T-helper 1 cell treated with Interleukin-12 subunit alpha and Interleukin-12 subunit beta and Interleukin-4 antibody, amounts not matched to agents 30 μg/mL and 1 μg/mL, for 36 hours (primary cell): ENCODE measurements at regions not wholly inside any gene's neighbourhood (a gene's known extent, or its start where the extent isn't known, plus 50 kb on each side); places are given as distances from the start of the nearest gene placed in this dataset.

ENCODE experiments used
- H3K27ac Mint-ChIP-seq: one replicate; pipeline ENCODE4 v1.8.0; 2021; ENCODE audit warnings: mild to moderate bottlenecking, mixed read lengths
- H3K27me3 Mint-ChIP-seq: one replicate; pipeline ENCODE4 v1.8.0; 2021; ENCODE audit warnings: low read depth, mixed read lengths
- H3K36me3 Mint-ChIP-seq: one replicate; pipeline ENCODE4 v1.8.0; 2021; ENCODE audit warnings: low read depth, mixed read lengths
- H3K4me1 Mint-ChIP-seq: one replicate; pipeline ENCODE4 v1.8.0; 2021; ENCODE audit warnings: low read depth, mixed read lengths
- H3K4me3 Mint-ChIP-seq: one replicate; pipeline ENCODE4 v1.8.0; 2021; ENCODE audit warnings: mild to moderate bottlenecking, moderate library complexity, mixed read lengths
- H3K9me3 Mint-ChIP-seq: one replicate; pipeline ENCODE4 v1.8.0; 2021; ENCODE audit warnings: mixed read lengths

GRCh38 chr11:38089726-38090125 lies 1491.7 kb upstream of the RAG2 start:
- no peak overlapping the region for H3K27ac Mint-ChIP-seq
- no peak overlapping the region for H3K4me3 Mint-ChIP-seq
- H3K36me3 Mint-ChIP-seq = no peaks in the 10 kb centered on the region
- no peaks in the 10 kb centered on the region for H3K4me1 Mint-ChIP-seq
- H3K9me3 Mint-ChIP-seq = peaks cover 9% of the 10 kb centered on the region
- no peaks in the 10 kb centered on the region for H3K27me3 Mint-ChIP-seq

GRCh38 chr11:38060920-38061319 lies 1462.9 kb upstream of the RAG2 start:
- Mint-ChIP-seq H3K36me3 (no peaks in the 10 kb centered on the region), H3K27me3 (no peaks in the 10 kb centered on the region), H3K27ac (no peak overlapping the region), H3K4me3 (no peak overlapping the region), H3K9me3 (peaks cover 23% of the 10 kb centered on the region), H3K4me1 (no peaks in the 10 kb centered on the region)

GRCh38 chr11:38060136-38060535 lies 1462.1 kb upstream of the RAG2 start:
- Mint-ChIP-seq H3K27me3 (no peaks in the 10 kb centered on the region), H3K4me3 (no peak overlapping the region)

GRCh38 chr11:38046571-38047135 lies 1448.6 kb upstream of the RAG2 start:
- peaks cover 11% of the 10 kb centered on the region for H3K9me3 Mint-ChIP-seq
- no peaks in the 10 kb centered on the region for H3K36me3 Mint-ChIP-seq
- no peaks in the 10 kb centered on the region for H3K27me3 Mint-ChIP-seq
- no peaks in the 10 kb centered on the region for H3K4me1 Mint-ChIP-seq
- H3K4me3 Mint-ChIP-seq = no peak overlapping the region
- no peak overlapping the region for H3K27ac Mint-ChIP-seq

More at GRCh38 chr11:38060136-38060535, 1462.1 kb upstream of the RAG2 start:
- Mint-ChIP-seq H3K36me3 (no peaks in the 10 kb centered on the region), H3K9me3 (peaks cover 19% of the 10 kb centered on the region), H3K27ac (no peak overlapping the region), H3K4me1 (no peaks in the 10 kb centered on the region)

- no peaks in the 10 kb centered on the region for H3K36me3 Mint-ChIP-seq
- H3K4me3 Mint-ChIP-seq = no peak overlapping the region
- H3K9me3 Mint-ChIP-seq = peaks cover 11% of the 10 kb centered on the region
- no peaks in the 10 kb centered on the region for H3K4me1 Mint-ChIP-seq
- H3K27me3 Mint-ChIP-seq = no peaks in the 10 kb centered on the region
- H3K27ac Mint-ChIP-seq = no peak overlapping the region
Measured at GRCh38 chr11:38043060-38043459, 1445.0 kb upstream of the RAG2 start.

- Mint-ChIP-seq H3K4me3 (no peak overlapping the region), H3K36me3 (no peaks in the 10 kb centered on the region), H3K27me3 (no peaks in the 10 kb centered on the region), H3K4me1 (no peaks in the 10 kb centered on the region), H3K9me3 (peaks cover 19% of the 10 kb centered on the region), H3K27ac (no peak overlapping the region)
Measured at GRCh38 chr11:38038777-38039176, 1440.7 kb upstream of the RAG2 start.

GRCh38 chr11:38019072-38019775 lies 1421.2 kb upstream of the RAG2 start:
- no peaks in the 10 kb centered on the region for H3K4me1 Mint-ChIP-seq
- no peaks in the 10 kb centered on the region for H3K27me3 Mint-ChIP-seq
- no peak overlapping the region for H3K4me3 Mint-ChIP-seq
- peaks cover 1% of the 10 kb centered on the region for H3K36me3 Mint-ChIP-seq
- H3K27ac Mint-ChIP-seq = no peak overlapping the region
- H3K9me3 Mint-ChIP-seq = peaks cover 38% of the 10 kb centered on the region

- H3K4me1 Mint-ChIP-seq = no peaks in the 10 kb centered on the region
- peaks cover 3% of the 10 kb centered on the region for H3K9me3 Mint-ChIP-seq
- no peaks in the 10 kb centered on the region for H3K27me3 Mint-ChIP-seq
- H3K27ac Mint-ChIP-seq = no peak overlapping the region
- no peaks in the 10 kb centered on the region for H3K36me3 Mint-ChIP-seq
- no peak overlapping the region for H3K4me3 Mint-ChIP-seq
Measured at GRCh38 chr11:38014405-38014804, 1416.4 kb upstream of the RAG2 start.

- H3K9me3 Mint-ChIP-seq = peaks cover 3% of the 10 kb centered on the region
- no peaks in the 10 kb centered on the region for H3K27me3 Mint-ChIP-seq
- no peak overlapping the region for H3K27ac Mint-ChIP-seq
- H3K36me3 Mint-ChIP-seq = no peaks in the 10 kb centered on the region
- H3K4me1 Mint-ChIP-seq = no peaks in the 10 kb centered on the region
- H3K4me3 Mint-ChIP-seq = no peak overlapping the region
Measured at GRCh38 chr11:38013157-38013556, 1415.1 kb upstream of the RAG2 start.

- Mint-ChIP-seq H3K27ac (no peak overlapping the region), H3K27me3 (no peaks in the 10 kb centered on the region), H3K4me3 (no peak overlapping the region), H3K36me3 (no peaks in the 10 kb centered on the region), H3K4me1 (no peaks in the 10 kb centered on the region), H3K9me3 (peaks cover 3% of the 10 kb centered on the region)
Measured at GRCh38 chr11:38011496-38011895, 1413.5 kb upstream of the RAG2 start.

GRCh38 chr11:38009932-38010331 lies 1411.9 kb upstream of the RAG2 start:
- H3K27ac Mint-ChIP-seq = no peak overlapping the region
- H3K36me3 Mint-ChIP-seq = no peaks in the 10 kb centered on the region
- H3K4me1 Mint-ChIP-seq = no peaks in the 10 kb centered on the region
- no peaks in the 10 kb centered on the region for H3K27me3 Mint-ChIP-seq
- H3K4me3 Mint-ChIP-seq = no peak overlapping the region
- H3K9me3 Mint-ChIP-seq = peaks cover 7% of the 10 kb centered on the region

- Mint-ChIP-seq H3K27ac (no peak overlapping the region), H3K4me3 (no peak overlapping the region), H3K9me3 (peaks cover 13% of the 10 kb centered on the region)
Measured at GRCh38 chr11:38006466-38006865, 1408.4 kb upstream of the RAG2 start.

GRCh38 chr11:38005597-38005996 lies 1407.6 kb upstream of the RAG2 start:
- Mint-ChIP-seq H3K27ac (no peak overlapping the region), H3K36me3 (no peaks in the 10 kb centered on the region), H3K9me3 (peaks cover 15% of the 10 kb centered on the region), H3K27me3 (no peaks in the 10 kb centered on the region), H3K4me1 (no peaks in the 10 kb centered on the region), H3K4me3 (no peak overlapping the region)

More at GRCh38 chr11:38006466-38006865, 1408.4 kb upstream of the RAG2 start:
- no peaks in the 10 kb centered on the region for H3K4me1 Mint-ChIP-seq
- H3K36me3 Mint-ChIP-seq = no peaks in the 10 kb centered on the region
- no peaks in the 10 kb centered on the region for H3K27me3 Mint-ChIP-seq

GRCh38 chr11:37999171-37999570 lies 1401.1 kb upstream of the RAG2 start:
- Mint-ChIP-seq H3K36me3 (no peaks in the 10 kb centered on the region), H3K4me1 (no peaks in the 10 kb centered on the region), H3K27me3 (no peaks in the 10 kb centered on the region), H3K9me3 (peaks cover 15% of the 10 kb centered on the region), H3K4me3 (no peak overlapping the region), H3K27ac (no peak overlapping the region)

- H3K9me3 Mint-ChIP-seq = peaks cover 11% of the 10 kb centered on the region
- H3K4me1 Mint-ChIP-seq = no peaks in the 10 kb centered on the region
- no peak overlapping the region for H3K27ac Mint-ChIP-seq
- H3K27me3 Mint-ChIP-seq = no peaks in the 10 kb centered on the region
- no peak overlapping the region for H3K4me3 Mint-ChIP-seq
- no peaks in the 10 kb centered on the region for H3K36me3 Mint-ChIP-seq
Measured at GRCh38 chr11:37995886-37996285, 1397.8 kb upstream of the RAG2 start.
